GM18505 (cell line): ENCODE measurements at regions not wholly inside any gene's neighbourhood (a gene's known extent, or its start where the extent isn't known, plus 50 kb on each side); places are given as distances from the start of the nearest gene placed in this dataset.

Source experiments
- ATAC-seq: cut with Tn5 transposase; IDR thresholded peaks from one replicate; pipeline ENCODE4 v1.9.1; 2021; ENCODE audit not compliant: unreplicated experiment
- POLR2A ChIP-seq: IDR thresholded peaks from 4 replicates; pipeline ENCODE4 v1.6.1; 2011; ENCODE audit warnings: borderline replicate concordance; ENCODE audit not compliant: insufficient read depth, insufficient read length; ENCODE audit errors: extremely low read depth

DNA sequence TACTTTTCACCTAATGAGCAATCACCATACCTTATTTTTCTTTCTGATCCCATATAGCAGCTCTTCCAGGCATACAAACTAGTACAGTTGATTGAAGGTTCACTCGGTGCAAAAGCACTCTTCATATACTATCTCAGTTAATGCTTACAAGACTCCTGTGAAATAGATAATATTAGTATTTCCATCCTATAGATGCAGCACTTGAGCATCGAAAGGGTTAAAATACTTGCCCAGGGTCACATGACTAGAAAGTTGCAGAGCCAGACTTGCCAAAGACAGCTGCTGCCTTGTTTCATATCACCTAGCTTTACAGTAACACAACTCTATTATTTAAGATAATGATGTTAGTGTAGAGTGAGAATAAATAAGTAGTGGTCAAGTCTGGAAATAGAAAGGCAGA lies 466.0 kb upstream of the TNP1 start:
- no peak for ATAC-seq
- TF ChIP-seq POLR2A: no peak

DNA sequence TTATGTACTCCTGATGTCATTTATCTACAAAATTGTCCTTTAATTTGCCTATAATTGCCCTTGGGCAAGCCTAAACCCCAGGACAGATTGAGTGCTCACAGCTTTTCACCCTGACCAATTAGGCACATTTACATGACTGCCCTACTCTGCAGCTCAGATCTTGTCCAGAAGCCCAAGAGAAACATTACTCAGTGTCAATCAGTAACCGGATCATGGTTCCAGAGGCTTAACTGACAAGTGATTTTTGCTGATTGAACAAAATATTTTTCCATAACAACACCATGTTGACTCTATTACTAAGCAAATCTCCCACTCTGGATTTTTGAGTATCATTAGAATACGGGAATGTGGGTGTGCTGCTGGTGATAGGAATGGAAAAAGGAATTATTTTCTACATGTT lies 465.4 kb upstream of the TNP1 start:
- ATAC-seq: no peak
- TF ChIP-seq POLR2A: no peak

DNA sequence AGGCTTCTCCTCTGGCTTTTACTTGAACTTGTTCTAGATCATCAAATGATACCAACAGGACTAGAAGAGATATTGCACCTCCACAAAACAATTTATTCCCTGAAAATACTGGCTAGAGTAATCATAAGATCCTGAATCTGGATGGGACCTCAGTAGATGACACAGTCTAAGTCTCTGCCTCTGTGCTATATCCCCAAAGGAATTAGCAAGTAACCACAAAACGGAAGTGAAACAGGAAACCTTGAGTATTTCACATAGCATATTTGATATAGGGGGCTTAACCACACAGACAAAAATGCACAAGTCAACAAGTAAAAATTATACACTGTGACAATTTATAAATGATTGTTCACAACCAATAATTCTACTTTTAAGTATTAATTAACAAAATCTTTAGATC lies 456.9 kb upstream of the TNP1 start:
- peak; percentile 84 for ATAC-seq

DNA sequence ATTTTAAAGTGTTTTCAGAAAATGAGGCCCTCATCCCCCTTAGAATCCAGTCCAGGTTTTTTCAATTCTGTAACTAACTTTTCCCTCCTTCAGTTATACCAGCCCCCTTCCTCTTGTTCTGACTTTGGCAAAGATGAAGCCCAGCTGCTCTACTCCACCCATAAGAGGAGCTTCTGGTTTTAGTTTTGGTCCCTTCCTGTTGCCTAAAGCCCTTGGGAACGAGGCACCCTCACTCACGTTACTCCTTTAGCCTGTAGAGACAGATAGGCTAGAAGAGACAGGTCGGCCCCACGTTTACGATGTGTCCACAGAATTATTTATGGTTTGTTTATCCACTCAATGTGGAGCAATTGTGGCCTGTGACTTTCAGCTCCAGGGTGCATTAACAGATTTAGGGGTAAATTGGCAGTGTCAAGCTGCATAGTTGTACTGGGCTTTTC lies 454.2 kb upstream of the TNP1 start:
- no peak for ATAC-seq
- no peak for TF ChIP-seq POLR2A

More for the DNA sequence above, 456.9 kb upstream of the TNP1 start:
- TF ChIP-seq POLR2A: no peak

DNA sequence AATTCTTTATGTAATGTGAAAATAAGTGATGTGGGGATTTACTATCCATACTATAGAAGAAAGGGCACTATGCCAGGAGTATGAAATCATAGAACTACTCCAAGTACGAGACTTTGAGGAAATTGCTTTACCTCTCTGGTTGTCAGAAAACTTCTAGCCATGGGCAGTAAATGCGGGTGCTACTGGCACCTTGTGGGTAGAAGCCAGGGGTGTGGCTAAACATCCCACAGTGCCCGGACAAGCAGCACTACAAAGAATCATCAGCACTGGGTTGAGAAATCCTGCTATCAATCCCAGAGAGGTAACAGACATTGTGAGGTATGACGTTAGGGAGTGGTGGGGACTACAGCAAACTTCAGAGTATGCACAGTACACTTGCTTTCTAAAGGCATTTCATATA lies 453.5 kb upstream of the TNP1 start:
- TF ChIP-seq POLR2A: no peak
- ATAC-seq: no peak

DNA sequence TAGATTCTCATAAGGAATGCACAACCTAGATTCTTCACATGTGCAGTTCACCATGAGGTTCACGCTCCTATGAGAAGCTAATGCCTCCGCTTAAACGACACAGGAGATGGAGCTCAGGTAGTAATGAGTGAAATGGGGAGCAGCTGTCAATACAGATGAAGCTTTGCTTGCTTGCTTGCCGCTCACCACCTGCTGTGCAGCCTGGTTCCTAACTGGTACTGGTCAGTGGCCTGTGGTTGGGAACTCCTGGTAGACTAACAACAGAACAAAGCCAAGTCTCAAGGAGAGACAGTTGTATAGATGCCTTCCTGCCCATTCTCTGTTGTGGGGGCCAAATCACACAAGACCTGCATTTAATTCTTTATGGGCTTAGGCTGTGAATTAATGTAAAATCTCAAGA lies 449.2 kb upstream of the TNP1 start:
- ATAC-seq: no peak

DNA sequence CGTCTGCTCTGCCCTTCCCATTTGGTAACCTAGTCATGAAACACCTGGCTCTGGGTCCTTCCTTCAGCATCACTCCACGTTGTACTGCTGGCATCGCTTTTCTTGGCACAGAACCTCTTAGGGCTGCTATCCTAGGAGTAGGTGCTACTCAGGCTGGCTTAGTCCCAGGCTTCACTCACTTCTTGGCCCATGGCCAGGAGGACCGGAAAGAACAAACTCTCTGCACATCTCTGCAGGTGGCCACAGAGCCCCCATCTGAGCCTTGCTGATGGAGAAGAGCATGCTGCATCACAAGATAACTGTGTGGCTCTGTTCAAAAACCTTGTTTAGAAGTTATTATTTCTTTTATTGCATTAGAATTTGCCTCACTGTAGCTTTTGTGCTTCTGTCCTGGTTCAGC lies 447.2 kb upstream of the TNP1 start:
- no peak for ATAC-seq
- TF ChIP-seq POLR2A: no peak

More for the DNA sequence above, 449.2 kb upstream of the TNP1 start:
- no peak for TF ChIP-seq POLR2A

DNA sequence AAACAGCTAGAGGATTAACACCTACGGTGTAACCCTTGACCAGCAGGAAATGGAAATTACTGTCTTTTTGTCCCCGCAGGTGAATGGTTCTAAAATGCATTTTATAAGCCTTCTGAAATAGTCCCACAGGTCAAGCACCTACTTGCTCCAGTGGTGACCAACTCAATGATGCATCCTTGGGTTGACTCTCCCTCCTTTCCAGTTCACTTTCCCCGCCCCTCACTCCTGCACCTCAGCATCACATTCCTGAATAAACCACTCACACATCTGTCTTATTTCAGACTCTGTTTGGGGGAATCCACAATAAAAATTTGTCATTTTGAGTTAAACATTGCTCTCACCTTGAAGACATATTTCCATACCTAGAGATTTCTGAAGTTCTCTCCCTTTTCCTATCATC lies 446.0 kb upstream of the TNP1 start:
- ATAC-seq: no peak
- no peak for TF ChIP-seq POLR2A

DNA sequence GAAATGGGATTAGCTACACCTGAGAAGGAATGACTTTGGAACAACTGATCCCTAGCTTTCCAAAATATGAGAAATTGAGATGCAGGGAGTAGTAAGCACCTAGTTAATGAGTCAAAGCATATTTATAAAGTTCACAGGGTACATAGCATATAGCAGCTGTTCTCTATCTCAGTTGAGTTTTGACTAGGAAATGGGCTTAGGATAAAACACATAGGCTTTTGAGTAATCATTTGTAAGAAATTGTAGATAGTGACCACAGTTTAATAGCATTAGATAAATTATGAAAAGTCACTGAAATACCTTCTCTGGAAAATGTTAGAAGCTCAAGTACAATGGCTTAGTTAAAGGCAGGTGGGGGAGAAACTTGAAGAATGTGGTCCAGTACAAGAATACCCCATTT lies 444.7 kb upstream of the TNP1 start:
- TF ChIP-seq POLR2A: no peak
- ATAC-seq: no peak

DNA sequence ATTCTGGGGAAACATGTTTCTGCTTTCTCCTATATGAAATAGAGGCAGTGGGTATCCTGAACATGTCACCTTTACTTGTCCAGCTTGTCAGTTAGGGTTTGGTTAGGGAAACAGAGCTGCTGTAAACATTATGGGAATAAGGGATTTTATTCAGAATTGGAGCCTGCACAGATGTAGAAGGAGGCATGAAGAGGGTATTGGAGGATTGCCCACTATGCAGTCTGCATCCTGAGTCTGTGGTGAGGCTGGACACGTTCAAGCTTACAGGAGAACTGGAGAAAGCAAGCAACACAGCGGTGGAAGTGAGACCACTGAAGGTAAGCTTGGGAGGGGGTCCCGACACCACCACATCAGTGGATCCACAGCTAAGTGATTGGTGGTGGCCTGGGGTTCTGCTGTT lies 443.0 kb upstream of the TNP1 start:
- no peak for TF ChIP-seq POLR2A

DNA sequence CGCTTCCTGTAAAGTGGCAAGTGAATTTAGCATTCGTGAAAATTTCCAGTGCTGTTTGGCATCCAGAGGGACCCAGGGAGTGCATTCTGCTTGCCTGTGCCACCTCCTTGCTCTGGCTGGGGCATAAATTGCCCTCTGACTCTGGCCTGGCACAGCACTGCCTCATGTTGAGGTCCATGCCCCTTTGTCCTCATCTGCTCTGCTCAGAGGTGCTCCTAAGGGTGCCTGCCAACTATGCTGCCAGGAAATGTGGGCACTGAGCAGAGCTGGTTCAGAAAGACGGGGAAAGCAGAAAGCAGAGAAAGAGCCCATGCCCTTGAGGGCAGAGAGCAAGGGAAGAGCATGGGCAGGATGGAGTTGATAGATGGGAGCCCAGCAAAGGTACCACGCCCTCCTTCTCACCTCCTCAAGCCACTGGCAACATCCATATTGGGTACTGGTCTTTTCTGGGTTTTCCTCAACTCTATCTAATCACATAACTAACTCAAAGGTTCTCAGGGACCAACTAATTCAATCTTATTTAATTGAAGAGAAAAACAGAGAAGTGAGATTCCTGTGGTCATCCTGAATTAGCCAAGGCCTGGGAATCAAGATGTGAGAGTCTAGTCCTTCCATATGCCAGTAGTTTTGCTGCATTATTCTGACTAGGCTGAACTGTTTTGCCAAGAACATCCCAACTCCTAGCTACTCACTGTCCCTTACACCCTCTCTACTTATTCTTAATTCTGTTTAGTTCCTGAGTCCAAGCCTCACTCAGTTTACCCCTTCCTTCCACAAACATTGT lies 441.5 kb upstream of the TNP1 start:
- no peak for TF ChIP-seq POLR2A
- no peak for ATAC-seq

More for the DNA sequence above, 443.0 kb upstream of the TNP1 start:
- no peak for ATAC-seq

DNA sequence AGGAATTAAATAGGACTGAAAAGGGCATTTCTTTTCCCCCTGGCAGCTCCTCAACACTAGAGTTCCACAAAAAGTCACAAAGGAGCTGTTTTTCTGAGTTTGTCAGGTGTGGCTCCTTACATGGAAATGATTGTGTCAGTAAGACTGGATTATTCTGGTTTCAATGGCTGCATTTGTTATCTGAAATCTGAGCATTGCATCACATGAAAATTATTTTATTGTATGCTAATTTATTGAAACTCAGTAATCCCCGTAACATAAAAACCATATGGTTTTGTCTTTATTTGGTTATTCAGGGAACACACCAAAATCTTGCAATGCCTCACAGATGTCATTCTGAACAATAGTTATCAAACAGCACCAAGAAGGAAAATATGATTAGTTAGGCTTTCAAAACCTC lies 439.7 kb upstream of the TNP1 start:
- no peak for ATAC-seq
- no peak for TF ChIP-seq POLR2A

DNA sequence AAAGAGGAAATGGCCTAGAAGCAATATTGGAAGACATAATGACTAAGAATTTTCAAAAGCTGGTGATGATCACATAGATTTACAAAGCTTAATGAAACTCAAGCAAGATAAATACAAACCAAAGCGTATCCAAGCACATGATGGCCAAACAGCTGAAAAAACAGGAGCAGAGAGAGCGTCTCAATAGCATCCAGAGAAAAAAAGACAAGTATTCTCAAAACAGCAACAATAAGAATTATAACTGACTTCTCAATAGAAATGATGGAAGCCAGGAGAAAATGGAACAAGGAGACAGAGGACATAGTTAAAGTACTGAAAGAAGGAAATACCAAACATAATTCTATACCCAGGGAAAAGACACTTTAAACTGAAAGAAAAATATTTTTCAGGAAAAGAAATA lies 437.2 kb upstream of the TNP1 start:
- TF ChIP-seq POLR2A: no peak
- ATAC-seq: no peak

DNA sequence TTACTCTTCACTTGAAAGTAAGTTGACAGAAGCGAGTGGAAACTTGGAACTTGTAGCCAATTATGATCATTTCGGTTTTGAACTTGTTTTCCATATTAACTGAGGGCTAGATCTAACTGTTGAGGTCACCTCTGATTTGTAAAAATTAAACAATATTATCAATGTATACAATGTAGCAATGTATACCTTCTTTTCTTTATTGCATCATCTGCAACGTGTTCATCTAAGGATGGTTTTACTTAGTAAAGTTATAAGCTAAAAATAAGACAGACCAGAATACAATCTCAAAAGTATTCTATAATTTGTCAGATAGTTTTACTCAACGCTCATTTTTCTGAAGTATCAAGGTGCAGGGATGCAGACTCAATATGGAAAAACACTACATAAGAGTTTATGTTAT lies 435.0 kb upstream of the TNP1 start:
- no peak for ATAC-seq
- TF ChIP-seq POLR2A: no peak
